Right atrium auricular region (tissue), 2 donors: ENCODE measurements at regions not wholly inside any gene's neighbourhood (a gene's known extent, or its start where the extent isn't known, plus 50 kb on each side); places are given as distances from the start of the nearest gene placed in this dataset.

Experiments
- DNase-seq: peaks from one replicate; pipeline ENCODE4 v3.0.0-alpha.2; 2019; ENCODE audit warnings: low spot score
- H3K27ac ChIP-seq, 2 donors: fragments of 200-600 bp; sonication (generic); 1 replicate in 1 of 2; 2 replicates in 1 of 2; pipeline ENCODE4 v1.5.1; 2016 to 2019
- H3K27me3 ChIP-seq, 2 donors: fragments of 200-600 bp; sonication (generic); one replicate each; pipeline versions ENCODE4 v1.5.1 to v1.6.0; 2017 to 2019
- H3K36me3 ChIP-seq: fragments of 200-600 bp; sonication (generic); one replicate; pipeline ENCODE4 v1.5.1; 2016
- H3K4me1 ChIP-seq, 2 donors: fragments of 200-600 bp; sonication (generic); one replicate each; pipeline versions ENCODE4 v1.5.1 to v1.6.0; 2017 to 2019
- H3K4me3 ChIP-seq, 2 donors: fragments of 200-600 bp; sonication (generic); 1 replicate in 1 of 2; 2 replicates in 1 of 2; pipeline ENCODE4 v1.5.1; 2017 to 2019; ENCODE audit warnings: mild to moderate bottlenecking in 1 of 2, moderate library complexity in 1 of 2
- H3K9me3 ChIP-seq, 2 donors: fragments of 200-600 bp; sonication (generic); one replicate each; pipeline ENCODE4 v1.5.1; 2019
- TF ChIP-seq, protein P1 (sequence below), 2 donors: fragments of 200-600 bp; sonication (generic); IDR thresholded peaks; one replicate each; pipeline ENCODE4 v1.5.1; 2019; ENCODE audit warnings: antibody characterized with exemption in 2 of 2

DNA sequence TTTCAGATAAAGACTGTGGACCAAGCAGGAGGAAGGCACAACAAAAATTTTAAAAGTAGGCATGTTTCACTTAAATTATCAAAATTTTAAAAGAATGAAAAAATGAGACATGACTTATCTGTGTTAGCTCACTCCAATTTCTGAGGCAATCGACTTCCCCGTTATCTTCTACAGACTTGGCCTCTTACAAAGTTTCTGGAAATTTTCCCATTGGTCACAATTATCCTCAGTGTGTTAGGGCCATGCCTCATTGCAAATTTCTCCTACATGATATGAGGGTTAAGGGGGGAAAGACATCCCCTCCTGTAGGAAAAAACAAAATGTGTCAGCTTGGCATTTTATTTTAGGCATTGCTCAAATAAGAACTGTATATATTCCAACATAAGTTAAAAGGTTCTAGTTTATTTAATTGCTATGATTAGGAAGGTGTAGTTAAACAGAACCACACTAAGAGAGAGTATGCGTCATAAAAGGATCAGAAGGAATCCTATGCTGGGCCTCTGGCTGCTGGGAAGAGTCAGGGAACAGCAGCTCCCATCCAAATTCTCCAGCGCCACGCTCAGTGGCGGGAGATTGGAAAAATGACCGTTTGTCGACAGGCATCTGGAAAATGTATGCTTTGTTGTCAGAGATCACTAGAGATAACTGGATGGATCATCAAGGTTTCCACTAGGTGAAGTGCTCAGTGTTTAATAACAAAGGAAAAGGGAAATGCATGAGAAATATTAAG is 463.6 kb upstream of the NR2F2 start:
- Histone ChIP-seq H3K9me3 (no peaks in the 10 kb centered on the region), H3K4me3 (no peak overlapping the region), H3K36me3 (no peaks in the 10 kb centered on the region), H3K4me1 (no peaks in the 10 kb centered on the region), H3K27ac (no peak overlapping the region), H3K27me3 (no peaks in the 10 kb centered on the region)
- no peak for DNase-seq
- TF ChIP-seq, protein P1, sequence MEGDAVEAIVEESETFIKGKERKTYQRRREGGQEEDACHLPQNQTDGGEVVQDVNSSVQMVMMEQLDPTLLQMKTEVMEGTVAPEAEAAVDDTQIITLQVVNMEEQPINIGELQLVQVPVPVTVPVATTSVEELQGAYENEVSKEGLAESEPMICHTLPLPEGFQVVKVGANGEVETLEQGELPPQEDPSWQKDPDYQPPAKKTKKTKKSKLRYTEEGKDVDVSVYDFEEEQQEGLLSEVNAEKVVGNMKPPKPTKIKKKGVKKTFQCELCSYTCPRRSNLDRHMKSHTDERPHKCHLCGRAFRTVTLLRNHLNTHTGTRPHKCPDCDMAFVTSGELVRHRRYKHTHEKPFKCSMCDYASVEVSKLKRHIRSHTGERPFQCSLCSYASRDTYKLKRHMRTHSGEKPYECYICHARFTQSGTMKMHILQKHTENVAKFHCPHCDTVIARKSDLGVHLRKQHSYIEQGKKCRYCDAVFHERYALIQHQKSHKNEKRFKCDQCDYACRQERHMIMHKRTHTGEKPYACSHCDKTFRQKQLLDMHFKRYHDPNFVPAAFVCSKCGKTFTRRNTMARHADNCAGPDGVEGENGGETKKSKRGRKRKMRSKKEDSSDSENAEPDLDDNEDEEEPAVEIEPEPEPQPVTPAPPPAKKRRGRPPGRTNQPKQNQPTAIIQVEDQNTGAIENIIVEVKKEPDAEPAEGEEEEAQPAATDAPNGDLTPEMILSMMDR (IDR thresholded peaks at IDR 0.05): no peak

DNA sequence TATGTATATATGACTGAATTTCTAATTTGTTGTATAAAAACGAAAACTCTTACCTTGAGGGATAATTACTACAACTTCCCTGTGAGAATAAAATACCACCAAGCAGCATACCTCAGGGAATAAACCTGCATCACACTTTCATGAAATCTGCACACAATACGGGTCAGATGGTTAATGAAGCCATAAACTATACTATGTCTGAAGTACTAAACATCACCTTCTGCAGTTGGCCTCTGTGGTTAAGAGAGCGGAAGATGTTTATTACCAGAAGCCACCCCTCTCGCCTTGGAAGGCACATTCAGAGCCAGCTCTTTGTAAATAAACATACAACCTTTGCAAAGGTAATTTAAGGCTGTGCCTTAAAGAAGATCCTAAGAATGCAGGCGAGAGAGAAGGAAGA is 462.1 kb upstream of the NR2F2 start:
- Histone ChIP-seq H3K4me1 (no peaks in the 10 kb centered on the region), H3K27me3 (no peaks in the 10 kb centered on the region), H3K9me3 (no peaks in the 10 kb centered on the region), H3K27ac (no peak overlapping the region), H3K4me3 (no peak overlapping the region), H3K36me3 (no peaks in the 10 kb centered on the region)
- no peak for DNase-seq
- TF ChIP-seq, protein P1 (IDR thresholded peaks at IDR 0.05): no peak

DNA sequence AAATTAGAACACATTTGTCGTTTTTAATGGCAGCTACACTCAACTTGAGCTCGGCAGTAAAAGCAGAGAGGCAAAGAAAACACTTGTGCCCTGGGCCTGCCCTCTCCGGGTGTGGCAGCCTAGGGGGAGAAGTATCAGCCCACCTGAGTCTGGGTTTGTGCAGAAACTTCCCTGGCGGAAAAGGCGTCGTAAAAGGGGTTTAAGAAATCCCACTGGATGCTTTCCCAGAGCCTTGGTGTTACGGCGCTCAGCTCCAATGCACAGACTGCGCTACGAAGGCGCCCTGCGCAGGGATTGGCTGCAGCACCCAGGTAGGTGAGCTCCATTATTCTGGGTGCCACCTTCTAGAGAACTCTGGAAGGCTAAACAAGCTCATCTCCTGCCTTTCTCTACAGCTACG is 461.5 kb upstream of the NR2F2 start:
- Histone ChIP-seq H3K27ac (no peak overlapping the region), H3K27me3 (no peaks in the 10 kb centered on the region), H3K4me1 (no peaks in the 10 kb centered on the region), H3K9me3 (no peaks in the 10 kb centered on the region), H3K4me3 (no peak overlapping the region), H3K36me3 (no peaks in the 10 kb centered on the region)
- TF ChIP-seq, protein P1 (IDR thresholded peaks at IDR 0.05): no peak
- no peak for DNase-seq

DNA sequence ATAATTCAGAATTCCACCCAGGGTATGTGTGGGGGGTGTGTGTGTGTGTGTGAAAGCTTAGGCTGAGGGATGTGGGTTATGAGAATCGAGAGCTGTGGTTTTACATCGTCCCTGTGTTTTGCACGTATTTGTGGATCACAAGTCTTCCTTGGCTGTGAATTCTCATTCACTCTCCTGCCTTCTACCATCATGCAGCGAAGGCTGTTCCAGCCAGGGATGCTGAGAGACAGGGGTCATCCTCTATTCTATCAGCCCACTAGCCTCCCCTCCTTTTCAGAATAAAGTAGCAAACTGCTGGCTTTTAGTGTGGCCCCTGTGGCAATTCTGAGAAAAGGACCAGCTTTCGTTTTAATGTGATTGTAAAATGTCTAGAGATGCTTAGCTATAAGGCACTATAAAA is 460.6 kb upstream of the NR2F2 start:
- TF ChIP-seq, protein P1 (IDR thresholded peaks at IDR 0.05): no peak
- no peaks in the 10 kb centered on the region for H3K36me3 ChIP-seq
- no peaks in the 10 kb centered on the region for H3K27me3 ChIP-seq
- H3K4me1 ChIP-seq: no peaks in the 10 kb centered on the region
- H3K27ac ChIP-seq: no peak overlapping the region
- H3K9me3 ChIP-seq: no peaks in the 10 kb centered on the region
- H3K4me3 ChIP-seq: no peak overlapping the region
- no peak for DNase-seq

DNA sequence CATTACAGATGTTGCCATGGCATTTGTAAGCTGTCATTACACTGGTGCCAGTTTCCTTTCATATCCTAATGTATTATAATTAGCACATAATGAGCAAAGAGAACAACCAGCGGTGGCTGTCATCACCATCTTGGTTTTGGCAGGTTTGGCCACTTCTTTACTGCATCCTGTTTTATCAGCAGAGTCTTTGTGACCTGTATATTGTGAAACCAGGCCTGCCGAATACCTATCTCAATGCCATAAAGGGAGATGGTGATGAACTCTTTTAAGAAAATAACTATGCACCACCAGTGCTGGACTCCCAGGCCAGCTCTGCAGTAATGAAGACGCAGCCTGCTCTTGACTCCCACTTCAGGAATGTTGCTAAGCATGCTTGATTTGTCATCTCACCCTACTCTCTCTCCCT is 458.1 kb upstream of the NR2F2 start:
- TF ChIP-seq, protein P1 (IDR thresholded peaks at IDR 0.05): no peak
- H3K4me3 ChIP-seq: no peak overlapping the region
- DNase-seq: no peak
- no peaks in the 10 kb centered on the region for H3K9me3 ChIP-seq
- no peaks in the 10 kb centered on the region for H3K27me3 ChIP-seq
- no peaks in the 10 kb centered on the region for H3K4me1 ChIP-seq
- H3K36me3 ChIP-seq: no peaks in the 10 kb centered on the region
- no peak overlapping the region for H3K27ac ChIP-seq

DNA sequence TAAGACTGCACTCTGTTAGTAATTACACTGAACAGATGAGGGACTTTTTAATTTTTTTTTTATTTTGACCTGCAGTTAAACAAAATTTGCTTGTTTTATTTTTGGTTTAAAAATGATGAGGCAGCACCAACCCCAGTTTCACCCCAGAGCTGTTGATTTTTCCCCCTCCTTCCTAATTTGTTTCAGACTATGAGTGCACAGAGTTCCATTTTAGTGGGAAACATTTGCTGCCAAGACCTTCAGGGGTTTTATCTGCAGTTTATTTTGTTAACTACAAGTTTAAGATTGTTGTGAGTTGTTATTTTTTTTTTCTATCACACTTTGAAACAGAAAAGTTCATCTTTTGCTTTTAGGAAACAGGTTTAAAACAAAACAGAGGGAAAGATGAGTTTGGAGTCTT is 455.9 kb upstream of the NR2F2 start:
- Histone ChIP-seq H3K4me1 (no peaks in the 10 kb centered on the region), H3K9me3 (no peaks in the 10 kb centered on the region), H3K27me3 (no peaks in the 10 kb centered on the region), H3K27ac (no peak overlapping the region), H3K36me3 (no peaks in the 10 kb centered on the region), H3K4me3 (no peak overlapping the region)
- no peak for DNase-seq
- TF ChIP-seq, protein P1 (IDR thresholded peaks at IDR 0.05): no peak
